ENCODE measurements at regions not wholly inside any gene's neighbourhood (a gene's known extent, or its start where the extent isn't known, plus 50 kb on each side); places are given as distances from the start of the nearest gene placed in this dataset.
A peak's percentile ranks its signal among the peaks of the same experiment; 100 is the strongest.

- POLR2A ChIA-PET = no interaction called here
- no peak for DNase-seq (ENCODE audit: low read depth, low spot score)
- CTCF ChIA-PET = no interaction called here
- H3K4me3 ChIP-seq (ENCODE audit: low read depth, low read length) = peak overlapping the region; percentile 54
- no peak for TF ChIP-seq CTCF (IDR thresholded peaks at IDR 0.05; ENCODE audit: insufficient read depth, low read length, missing control alignments)
Observed at GRCh38 chr7:114086537-114086913, 167.7 kb upstream of the PPP1R3A start.

GRCh38 chr7:114085592-114086501, 167.0 kb upstream of the PPP1R3A start:
- ChIA-PET CTCF (no interaction called here), POLR2A (no interaction called here)
- H3K4me3 ChIP-seq (ENCODE audit: low read depth, low read length) = peak overlapping the region; percentile 54
- TF ChIP-seq CTCF (IDR thresholded peaks at IDR 0.05; ENCODE audit: insufficient read depth, low read length, missing control alignments) = no peak
- no peak for DNase-seq (ENCODE audit: low read depth, low spot score)

- DNase-seq (ENCODE audit: low read depth, low spot score) = no peak
- ChIA-PET CTCF (no interaction called here), POLR2A (no interaction called here)
- H3K4me3 ChIP-seq (ENCODE audit: low read depth, low read length) = peak overlapping the region; percentile 54
- no peak for TF ChIP-seq CTCF (IDR thresholded peaks at IDR 0.05; ENCODE audit: insufficient read depth, low read length, missing control alignments)
Observed at GRCh38 chr7:114085313-114085591, 166.4 kb upstream of the PPP1R3A start.

- ChIA-PET CTCF (no interaction called here), POLR2A (no interaction called here)
- TF ChIP-seq CTCF (IDR thresholded peaks at IDR 0.05; ENCODE audit: insufficient read depth, low read length, missing control alignments) = no peak
- DNase-seq (ENCODE audit: low read depth, low spot score) = no peak
- peak overlapping the region; percentile 54 for H3K4me3 ChIP-seq (ENCODE audit: low read depth, low read length)
Observed at GRCh38 chr7:114084472-114085312, 165.9 kb upstream of the PPP1R3A start.

- no peak for DNase-seq (ENCODE audit: low read depth, low spot score)
- no peak for TF ChIP-seq CTCF (IDR thresholded peaks at IDR 0.05; ENCODE audit: insufficient read depth, low read length, missing control alignments)
- CTCF ChIA-PET = no interaction called here
- POLR2A ChIA-PET = no interaction called here
- no peak overlapping the region for H3K4me3 ChIP-seq (ENCODE audit: low read depth, low read length)
Observed at GRCh38 chr7:114084002-114084471, 165.2 kb upstream of the PPP1R3A start.

Data from AG04449 (cell line).